NCI-H2107 treated with DMSO at 0.1 percent for 48 hours (cell line): ENCODE measurements at regions not wholly inside any gene's neighbourhood (a gene's known extent, or its start where the extent isn't known, plus 50 kb on each side); places are given as distances from the start of the nearest gene placed in this dataset.

Experiments used
- DNase-seq: peaks from one replicate; lab custom pipeline; 2025; ENCODE audit not compliant: unreplicated experiment; lab: John Stamatoyannopoulos, UW

DNA sequence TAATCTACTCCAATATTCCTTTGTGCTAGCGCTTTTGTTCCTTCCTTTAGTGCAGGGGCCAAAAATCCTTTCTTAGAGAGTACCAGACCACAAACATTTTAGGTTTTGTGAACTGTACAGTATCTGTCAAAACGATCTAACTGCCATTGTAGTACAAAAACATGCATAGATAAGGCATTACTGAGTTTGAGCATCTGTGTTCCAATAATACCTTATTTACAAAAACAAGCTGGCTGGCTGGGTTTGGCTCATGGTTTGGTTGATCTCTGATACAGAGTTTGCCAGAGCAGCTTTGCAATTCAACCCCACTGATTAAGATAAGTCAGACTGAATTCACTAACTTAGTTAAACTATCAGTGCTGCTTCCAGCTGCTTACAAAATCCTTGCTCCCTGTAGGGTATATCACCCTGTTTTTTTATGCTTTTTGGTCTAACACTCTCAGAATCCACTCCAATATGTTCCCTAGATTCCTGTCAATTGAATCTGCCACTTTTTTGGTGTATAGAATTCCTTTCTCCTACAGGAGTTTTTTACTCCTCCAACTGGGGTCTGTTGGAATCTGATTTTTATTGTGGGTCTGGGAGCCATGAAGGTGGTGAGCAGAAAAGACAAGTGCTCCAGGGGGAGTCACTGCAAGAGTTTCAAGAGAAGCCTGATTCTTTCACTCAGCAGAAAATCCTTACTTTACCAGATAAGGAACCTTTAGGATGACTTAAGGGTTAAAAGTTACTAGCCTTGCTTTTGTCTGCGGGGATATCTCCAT, 1399.4 kb downstream of the EFNB2 start:
- no peak for DNase-seq

DNA sequence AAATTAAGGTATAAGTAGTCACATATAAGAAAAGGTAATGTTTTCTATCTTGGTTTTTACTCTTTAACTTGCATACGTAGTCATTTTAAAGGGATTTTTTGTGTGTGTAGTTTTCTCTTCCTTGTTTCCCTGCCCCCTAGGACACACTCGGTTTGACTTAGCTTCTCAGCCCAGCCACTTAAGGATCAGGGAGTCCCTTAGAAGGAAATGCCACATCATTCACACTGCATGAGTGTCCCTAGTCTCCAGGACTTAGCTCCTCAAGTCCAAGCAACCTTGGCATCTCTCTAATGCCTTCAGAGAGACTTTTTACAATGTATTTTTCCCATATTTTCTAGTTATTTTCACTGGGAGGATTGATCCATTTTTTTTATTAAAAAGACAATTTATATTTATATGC, 1407.7 kb downstream of the EFNB2 start:
- DNase-seq, result no peak

DNA sequence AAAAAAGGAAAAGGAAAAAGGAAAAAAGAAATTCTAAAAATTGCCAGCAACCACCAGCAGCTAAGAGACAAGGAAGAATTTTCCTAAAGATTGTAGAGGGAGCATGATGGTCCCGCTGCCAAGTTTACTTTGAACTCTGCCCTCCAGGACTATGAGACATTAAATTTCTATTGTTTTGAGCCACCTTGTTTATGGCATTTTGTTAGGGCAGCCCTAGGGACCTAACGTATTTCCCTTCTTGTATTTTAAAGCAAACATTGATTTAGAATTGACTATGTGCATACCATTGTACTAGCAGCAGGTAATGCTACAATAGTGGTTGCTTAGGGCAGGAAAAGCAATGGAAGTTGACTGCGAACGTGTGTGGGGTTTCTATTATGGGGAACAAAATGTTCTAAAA, 1414.2 kb downstream of the EFNB2 start:
- DNase-seq, result no peak

DNA sequence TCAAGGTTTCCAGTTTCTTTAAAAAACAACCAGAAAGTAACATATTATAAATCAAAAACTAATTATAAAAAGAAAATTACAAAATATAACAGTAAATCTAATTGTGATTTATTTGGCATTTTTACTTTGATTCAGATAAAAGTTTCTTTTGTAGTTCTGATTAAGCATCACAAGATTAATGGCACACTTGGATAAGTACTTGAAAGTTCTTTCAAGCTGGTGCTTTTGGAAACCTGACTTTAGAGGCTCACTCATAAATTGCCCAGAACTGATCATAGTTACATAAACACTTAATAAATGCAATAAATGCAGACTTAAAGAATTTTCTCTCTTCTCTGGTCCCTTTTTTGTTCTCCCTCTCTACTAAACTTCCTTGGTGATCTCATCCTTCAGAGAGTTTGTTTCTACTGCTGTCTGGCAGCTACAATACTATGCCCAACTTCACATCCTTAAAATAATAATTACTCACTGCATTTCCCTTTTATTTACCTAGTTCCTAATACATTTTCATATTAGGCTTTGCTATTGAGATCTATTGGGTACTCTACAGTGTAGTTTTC, 1417.0 kb downstream of the EFNB2 start:
- no peak for DNase-seq

DNA sequence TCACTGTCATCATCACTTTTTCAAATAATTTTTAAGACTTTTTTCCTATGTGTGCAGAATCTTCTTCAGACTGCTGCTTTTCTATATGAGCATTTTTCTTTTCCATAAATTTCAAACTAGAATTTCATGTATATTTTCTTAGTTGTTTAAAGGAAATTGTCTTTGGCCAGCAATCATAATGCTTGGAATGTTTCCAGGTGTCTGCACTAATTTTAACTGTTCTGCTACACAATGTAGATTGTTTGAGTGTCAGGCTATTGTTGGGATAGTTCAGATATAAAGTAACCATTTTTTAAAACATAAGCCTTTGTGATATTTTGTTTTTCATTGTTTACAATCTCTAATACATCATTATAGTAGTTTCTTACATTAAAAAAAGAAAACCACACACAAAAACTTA, 1418.5 kb downstream of the EFNB2 start:
- no peak for DNase-seq

DNA sequence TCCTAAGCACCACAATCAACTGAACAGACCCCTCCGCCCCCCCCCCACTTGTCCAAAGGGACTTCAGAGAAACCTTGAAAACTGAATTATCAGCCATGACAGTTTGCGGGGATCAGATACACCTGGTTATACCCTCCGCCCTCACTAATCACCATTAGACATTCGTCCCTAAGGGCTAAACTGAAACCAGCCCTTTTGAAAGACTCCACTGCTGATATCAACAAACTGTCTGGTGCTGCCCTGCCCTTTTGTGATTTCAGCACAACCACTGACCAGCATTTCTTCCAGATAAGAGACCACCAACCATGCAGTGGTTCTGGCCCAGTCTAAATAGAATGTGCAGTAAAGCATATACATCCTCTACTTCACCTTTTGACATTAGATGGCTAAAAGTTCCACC, 1422.9 kb downstream of the EFNB2 start:
- no peak for DNase-seq

DNA sequence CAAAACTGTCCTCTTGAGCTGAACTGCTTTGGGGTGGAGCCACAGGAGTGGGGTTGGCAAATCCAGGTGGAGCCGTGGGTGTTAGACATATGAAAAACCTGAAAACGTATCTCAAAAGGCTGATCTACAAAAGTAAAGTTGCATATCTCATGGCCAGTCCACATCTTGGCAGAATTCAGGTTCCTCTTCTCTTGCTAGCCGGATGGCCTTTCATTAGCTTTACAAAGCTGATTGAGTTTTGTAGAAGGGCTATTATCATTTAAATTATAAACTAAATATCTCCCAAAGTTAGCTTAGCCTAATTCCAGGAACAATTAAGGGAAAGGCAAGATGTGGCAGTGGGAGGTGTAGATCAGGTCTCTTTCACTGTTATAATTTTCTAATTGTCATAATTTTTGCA, 1427.7 kb downstream of the EFNB2 start:
- DNase-seq, result no peak

DNA sequence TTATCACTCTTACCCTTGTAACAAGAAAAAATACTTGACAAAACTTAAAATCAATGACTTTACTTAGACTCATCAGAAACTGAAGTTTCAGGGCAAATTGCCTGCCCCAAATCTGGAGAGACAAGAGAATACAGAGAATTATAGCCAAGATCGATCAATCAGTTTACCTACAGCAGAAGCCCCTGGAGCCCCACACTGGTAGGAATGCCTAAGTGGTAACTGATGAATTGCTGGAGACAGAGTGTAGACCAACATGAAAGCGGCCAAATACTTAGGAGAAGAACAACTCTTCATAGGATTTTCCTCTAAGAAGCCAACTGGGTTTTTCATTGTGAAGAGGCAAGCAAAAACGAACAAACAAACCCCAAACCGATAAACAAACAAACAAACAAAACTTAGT, 1430.0 kb downstream of the EFNB2 start:
- DNase-seq, result no peak

DNA sequence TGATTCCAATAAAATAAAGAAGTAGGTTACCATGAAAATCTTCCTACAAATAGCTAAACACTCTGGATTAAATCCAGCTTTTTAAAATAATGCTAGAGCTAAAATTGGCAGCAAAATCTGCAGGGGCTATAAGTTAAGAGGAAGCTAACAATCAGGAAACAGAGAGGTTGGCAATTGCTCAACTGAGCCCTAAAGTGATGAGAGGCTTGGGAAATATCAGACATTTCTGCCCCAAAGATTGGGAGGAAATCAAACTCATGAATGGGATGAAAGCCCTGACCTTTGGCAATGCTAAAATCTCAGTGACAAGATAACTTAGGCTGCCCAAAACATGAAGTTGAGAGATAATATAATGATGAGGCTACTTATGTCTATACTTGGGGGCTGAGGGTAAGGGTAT, 1437.9 kb downstream of the EFNB2 start:
- no peak for DNase-seq

DNA sequence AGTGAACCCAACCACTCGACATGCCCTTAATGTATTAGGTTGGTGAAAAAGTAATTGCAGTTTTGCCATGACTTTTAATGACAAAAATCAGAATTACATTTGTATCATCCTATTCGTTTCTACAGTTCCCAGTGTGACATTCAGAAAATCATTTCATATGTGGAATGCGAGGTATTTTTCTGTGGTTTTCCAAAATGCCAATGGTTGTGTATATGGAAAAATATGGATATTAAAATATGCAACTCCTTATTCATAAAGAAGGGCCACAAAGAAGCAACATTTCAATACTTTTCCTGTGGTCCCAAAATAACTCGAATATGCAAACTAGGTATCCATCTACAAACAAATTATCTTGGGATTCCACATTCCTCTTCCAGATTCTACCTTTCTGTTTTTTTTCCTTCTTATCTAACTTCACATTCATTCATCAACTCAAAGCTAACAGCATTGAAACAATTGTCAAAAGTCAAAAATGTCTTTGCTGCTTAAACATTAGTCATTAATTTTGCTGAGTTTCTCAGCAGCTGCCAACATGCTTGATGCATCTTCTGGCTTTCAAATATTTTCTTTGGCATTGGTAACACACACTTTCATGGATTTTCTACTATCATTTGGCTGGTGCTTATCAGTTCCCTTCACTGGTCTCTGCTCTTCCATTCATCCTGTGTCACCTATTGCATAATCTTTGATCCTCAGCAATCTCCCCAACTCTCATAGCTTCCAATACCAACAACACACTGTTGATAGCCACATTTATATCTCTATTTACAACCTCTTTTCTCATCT, 1445.4 kb downstream of the EFNB2 start:
- DNase-seq, result no peak

DNA sequence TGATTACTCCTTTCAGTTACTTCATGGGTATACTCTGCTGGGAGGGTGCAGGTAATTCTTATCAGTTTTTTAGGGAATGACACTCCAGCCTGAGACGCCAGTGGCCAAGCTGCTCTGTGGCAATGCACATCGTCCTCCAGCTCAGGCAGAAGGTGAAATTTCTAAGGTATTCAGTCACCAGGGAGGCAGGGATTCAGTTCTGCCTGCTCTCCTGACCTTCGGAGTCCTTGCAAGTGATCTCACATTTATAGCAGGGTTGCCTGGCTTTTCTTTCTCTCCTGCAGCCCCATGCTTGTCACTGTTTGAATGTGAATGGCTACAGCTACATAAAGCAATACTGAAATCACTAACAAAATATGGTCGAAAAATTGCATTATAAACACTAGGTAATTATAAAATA, 1447.5 kb downstream of the EFNB2 start:
- DNase-seq, result no peak

DNA sequence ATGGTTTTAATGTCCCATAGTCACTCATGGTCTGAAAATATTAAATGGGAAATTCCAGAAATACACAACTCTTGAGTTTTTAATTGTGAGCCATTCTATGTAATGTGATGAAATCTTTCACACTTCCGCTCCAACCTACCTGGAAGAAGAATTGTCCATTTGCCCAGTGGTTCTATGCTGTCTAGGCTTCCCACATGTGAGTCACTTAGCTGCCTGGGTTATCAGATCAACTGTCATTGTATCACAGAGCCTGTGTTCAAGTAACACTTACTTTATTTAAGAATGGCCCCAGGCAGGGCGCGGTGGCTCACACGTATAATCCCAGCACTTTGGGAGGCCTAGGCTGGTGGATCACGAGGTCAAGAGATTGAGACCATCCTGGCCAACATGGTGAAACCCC, 1450.5 kb downstream of the EFNB2 start:
- DNase-seq, result no peak

DNA sequence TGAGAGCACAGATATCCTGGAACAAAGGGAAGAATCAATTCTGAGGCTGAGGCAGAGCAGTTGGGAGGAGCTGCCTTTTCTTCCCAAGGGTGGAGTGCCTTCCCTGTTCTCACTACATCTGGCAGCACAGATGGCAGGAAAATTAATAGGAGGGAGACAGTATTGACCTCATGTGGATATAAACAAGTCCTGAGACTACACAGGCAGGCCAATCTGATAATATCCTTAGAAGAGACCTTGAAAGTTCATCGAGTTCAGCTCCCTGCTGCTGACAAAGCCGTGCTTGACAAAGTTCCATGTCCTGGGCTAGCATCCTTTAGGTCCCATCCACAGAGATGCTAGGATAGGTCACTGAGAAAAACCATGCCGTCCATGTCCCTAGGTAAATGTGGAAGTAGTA, 1451.5 kb downstream of the EFNB2 start:
- DNase-seq, result no peak

DNA sequence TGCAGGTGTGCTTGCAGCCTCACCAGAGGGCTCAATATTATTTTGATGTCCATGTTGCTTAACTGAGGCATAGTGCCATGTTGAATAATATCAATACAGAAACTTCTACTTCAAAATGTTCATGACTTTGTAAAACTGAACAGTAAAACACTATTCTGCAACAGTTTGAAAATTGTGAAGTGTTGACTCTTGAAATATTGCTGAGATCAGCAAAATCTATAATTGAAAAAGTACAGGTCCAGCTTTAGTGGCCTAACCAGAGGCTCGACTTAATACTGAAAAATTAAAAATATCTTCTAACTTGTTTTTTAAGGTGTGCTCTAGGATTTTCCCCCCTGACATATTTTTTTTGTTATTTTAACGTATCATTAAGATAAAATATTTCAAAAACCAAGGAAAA, 1460.7 kb downstream of the EFNB2 start:
- no peak for DNase-seq

DNA sequence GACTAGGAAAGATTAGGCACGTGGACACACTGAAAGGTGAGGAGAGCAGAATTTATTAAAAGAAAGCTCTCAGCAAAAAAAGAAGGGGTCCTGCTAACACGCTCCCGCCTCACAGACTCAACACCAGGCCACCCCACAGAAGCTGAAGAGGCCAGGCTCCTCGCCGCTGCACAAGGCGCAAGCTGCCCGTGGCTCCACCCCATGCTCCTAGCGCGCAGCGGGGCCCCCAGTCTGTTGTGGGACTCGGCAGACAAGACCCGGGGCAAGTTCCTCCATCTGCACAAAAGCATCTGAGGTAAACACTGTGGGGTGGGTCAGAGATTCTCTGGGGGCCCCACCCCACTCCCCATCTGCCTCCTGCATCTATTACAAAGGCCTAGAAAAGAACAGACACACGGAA, 1462.4 kb downstream of the EFNB2 start:
- no peak for DNase-seq

DNA sequence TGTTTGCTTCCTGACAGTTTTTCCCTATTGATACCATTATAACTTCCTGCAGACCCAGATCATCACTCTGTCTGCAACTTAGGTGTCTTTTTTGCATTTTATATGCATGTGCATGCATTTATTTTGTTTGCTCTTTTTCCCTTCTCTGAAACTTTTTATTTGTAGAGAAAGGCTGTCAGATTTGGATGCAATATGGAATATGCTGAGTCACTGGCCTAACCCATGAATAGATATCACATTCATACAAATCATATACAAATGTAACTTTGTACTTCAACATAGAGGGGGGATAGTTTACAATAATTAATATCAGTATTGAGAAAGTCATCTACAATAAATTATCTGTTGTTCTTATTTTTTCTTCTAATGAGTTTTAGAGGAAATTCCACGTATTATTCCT, 1465.0 kb downstream of the EFNB2 start:
- no peak for DNase-seq

DNA sequence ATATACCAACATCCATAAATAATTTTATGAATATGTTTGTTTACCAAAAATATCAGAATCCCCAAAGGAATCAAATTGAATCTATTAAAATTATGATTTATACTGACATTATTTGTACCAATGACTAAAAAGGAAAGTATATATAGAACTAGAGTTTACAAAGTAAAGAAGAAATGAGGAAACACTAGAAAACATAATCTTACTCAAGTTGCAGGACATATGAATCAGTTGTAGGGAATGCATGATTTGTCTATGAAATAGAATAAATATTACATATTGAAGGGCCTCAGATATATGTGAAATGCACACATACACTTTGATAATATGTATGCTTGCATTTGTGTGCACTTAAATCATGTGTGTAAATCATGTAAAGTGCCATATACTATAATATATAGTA, 1466.4 kb downstream of the EFNB2 start:
- no peak for DNase-seq

DNA sequence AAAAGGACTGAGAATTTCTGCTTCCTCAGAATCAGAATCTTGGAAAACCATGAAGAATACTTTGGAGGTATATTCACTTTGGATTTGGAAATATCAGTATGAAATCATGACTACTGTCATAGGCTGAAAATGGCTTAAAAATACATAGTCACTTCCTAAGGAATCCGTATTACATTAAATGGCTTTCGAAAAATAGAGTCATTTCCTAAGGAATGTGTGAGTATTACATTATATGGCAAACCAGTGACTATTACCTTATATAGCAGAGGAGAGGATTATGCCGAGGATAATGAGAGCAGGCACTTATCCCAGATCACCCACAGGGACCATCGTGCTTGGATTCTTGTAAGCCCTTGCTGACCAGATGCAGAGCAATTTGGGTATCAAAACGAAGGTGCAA, 1471.8 kb downstream of the EFNB2 start:
- no peak for DNase-seq

DNA sequence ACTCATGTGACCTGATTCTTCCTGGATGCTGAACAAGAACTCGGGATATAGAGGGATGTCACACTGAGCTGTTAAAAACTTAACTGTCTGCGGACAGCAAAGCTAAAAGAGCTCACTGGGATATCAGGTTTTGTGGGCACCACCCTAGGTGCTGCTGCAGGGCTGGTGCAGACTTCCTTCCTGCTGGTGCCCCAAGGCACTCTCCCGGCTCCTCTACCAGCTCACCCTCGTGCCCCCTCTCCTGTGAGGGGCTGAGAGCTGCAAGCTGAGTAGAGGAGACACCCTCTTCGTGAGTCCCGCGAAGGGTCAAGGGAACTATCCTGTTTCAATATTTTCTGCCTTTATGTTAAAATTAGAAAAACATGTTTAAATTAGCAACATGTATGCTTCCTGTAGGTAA, 1475.7 kb downstream of the EFNB2 start:
- DNase-seq, result no peak

DNA sequence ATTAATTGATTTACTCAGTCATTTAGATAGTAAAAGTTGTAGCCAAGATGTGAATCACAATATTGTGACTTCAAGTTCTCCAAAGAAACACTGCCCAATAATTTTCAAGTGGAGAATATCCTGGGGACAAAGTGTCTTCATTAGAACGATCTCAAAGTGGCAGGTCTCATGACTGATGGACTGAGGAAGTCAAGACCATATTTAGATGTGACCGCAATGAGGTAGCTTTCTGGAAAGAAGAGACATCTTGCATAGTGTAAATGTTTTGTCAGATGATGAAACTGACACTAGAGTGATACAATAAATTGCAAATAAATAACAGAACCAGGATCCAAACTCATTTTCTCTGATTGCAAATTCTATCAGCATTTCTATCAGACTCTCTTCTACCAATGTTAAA, 1476.9 kb downstream of the EFNB2 start:
- DNase-seq, result no peak

DNA sequence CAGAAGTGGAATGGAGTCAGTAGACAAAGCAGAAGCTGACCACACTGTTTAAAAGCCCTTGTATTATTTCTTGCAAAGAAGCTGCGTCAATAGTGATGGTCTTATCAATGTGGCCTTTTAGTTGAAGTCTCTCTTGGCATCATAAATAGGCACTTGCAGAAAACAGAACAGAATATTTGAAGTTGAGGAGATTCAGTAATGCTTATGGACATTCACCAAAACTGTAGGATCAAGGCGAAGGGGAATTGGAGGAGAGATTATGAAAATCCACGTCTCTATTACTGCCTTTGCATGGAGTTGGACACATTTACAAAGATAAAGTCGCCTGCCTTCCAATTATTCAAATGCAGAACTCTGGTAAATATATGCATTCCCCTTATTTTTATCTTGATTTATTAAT, 1482.8 kb downstream of the EFNB2 start:
- DNase-seq, result no peak

DNA sequence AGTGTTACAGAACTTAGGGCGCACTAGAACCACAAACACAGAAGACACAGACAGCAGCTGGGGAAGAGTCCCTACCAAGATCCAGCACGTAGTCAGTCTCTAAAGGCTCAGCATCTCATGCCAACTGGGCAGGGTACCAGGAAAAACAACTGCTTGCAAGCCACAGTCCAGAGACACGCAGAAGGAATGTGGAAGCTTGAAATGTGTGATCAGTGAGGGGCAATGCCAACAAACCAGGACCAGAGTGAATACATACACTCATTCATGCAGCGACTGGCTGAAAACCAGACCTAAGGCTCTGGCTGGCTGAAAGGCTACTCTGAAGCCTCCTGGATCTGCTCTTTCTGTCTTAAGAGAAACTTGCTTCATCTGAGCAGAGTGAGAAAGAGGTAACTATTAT, 1484.8 kb downstream of the EFNB2 start:
- DNase-seq, result no peak
